Neural progenitor cell (in vitro differentiated cells): ENCODE measurements at regions not wholly inside any gene's neighbourhood (a gene's known extent, or its start where the extent isn't known, plus 50 kb on each side); places are given as distances from the start of the nearest gene placed in this dataset.

Experiments
- DNase-seq: peaks from one replicate; pipeline ENCODE4 v3.0.0-alpha.2; 2016; ENCODE audit warnings: low spot score
- H2AFZ ChIP-seq: fragments of 200-600 bp; sonication (generic); replicated peaks from 2 replicates; pipeline ENCODE4 v1.6.1; 2016; ENCODE audit warnings: antibody characterized with exemption
- H3F3A ChIP-seq: fragments of 200-600 bp; sonication (generic); 2 replicates; pipeline ENCODE4 v1.6.1; 2016; ENCODE audit warnings: antibody characterized with exemption, low read depth
- H3K27ac ChIP-seq: fragments of 200-600 bp; sonication (generic); 2 replicates; pipeline ENCODE4 v1.5.1; 2016; ENCODE audit warnings: mild to moderate bottlenecking
- H3K27me3 ChIP-seq: fragments of 200-600 bp; sonication (generic); 2 replicates; pipeline ENCODE4 v1.6.1; 2016; ENCODE audit warnings: mild to moderate bottlenecking, moderate library complexity
- H3K36me3 ChIP-seq: fragments of 200-600 bp; sonication (generic); 2 replicates; pipeline ENCODE4 v1.5.1; 2016
- H3K4me1 ChIP-seq: fragments of 200-600 bp; sonication (generic); 2 replicates; pipeline ENCODE4 v1.6.1; 2016; ENCODE audit warnings: mixed run types
- H3K4me2 ChIP-seq: fragments of 200-600 bp; sonication (generic); 2 replicates; pipeline ENCODE4 v1.6.1; 2016
- H3K4me3 ChIP-seq: fragments of 200-600 bp; sonication (generic); 2 replicates; pipeline ENCODE4 v1.5.1; 2016
- H3K79me2 ChIP-seq: fragments of 200-600 bp; sonication (generic); 2 replicates; pipeline ENCODE4 v1.6.1; 2016; ENCODE audit warnings: low read depth
- H3K9ac ChIP-seq: fragments of 200-600 bp; sonication (generic); 2 replicates; pipeline ENCODE4 v1.6.1; 2016
- H3K9me3 ChIP-seq: fragments of 200-600 bp; sonication (generic); 2 replicates; pipeline ENCODE4 v1.5.1; 2016; ENCODE audit warnings: low read depth
- H4K20me1 ChIP-seq: fragments of 200-600 bp; sonication (generic); 2 replicates; pipeline ENCODE4 v1.6.1; 2016; ENCODE audit warnings: low read depth
- H3K27ac Mint-ChIP-seq: 3 replicates; pipeline ENCODE4 v1.8.0; 2021; ENCODE audit warnings: mixed read lengths
- H3K27me3 Mint-ChIP-seq: 2 replicates; pipeline ENCODE4 v1.8.0; 2022; ENCODE audit warnings: low read depth, mild to moderate bottlenecking, inconsistent platforms, moderate library complexity, mixed read lengths; ENCODE audit not compliant: insufficient read depth
- H3K36me3 Mint-ChIP-seq: 3 replicates; pipeline ENCODE4 v1.8.0; 2021; ENCODE audit warnings: mixed read lengths
- H3K4me1 Mint-ChIP-seq: 3 replicates; pipeline ENCODE4 v1.8.0; 2021; ENCODE audit warnings: mixed read lengths
- H3K4me3 Mint-ChIP-seq: 3 replicates; pipeline ENCODE4 v1.8.0; 2021; ENCODE audit warnings: mild to moderate bottlenecking, moderate library complexity, mixed read lengths
- H3K9me3 Mint-ChIP-seq: 3 replicates; pipeline ENCODE4 v1.8.0; 2020; ENCODE audit warnings: mixed read lengths
- EZH2 ChIP-seq: fragments of 200-600 bp; sonication (generic); IDR thresholded peaks from 2 replicates; pipeline ENCODE4 v1.6.1; 2017; ENCODE audit warnings: antibody characterized with exemption, mild to moderate bottlenecking, moderate library complexity
- EZH2phosphoT487 ChIP-seq: fragments of 200-600 bp; sonication (generic); IDR thresholded peaks from 2 replicates; pipeline ENCODE4 v1.6.1; 2017; ENCODE audit warnings: antibody characterized with exemption
- TF ChIP-seq, protein P1 (sequence below): fragments of 200-600 bp; sonication (generic); IDR thresholded peaks from 2 replicates; pipeline ENCODE4 v1.5.1; 2017; ENCODE audit warnings: antibody characterized with exemption, mild to moderate bottlenecking

DNA sequence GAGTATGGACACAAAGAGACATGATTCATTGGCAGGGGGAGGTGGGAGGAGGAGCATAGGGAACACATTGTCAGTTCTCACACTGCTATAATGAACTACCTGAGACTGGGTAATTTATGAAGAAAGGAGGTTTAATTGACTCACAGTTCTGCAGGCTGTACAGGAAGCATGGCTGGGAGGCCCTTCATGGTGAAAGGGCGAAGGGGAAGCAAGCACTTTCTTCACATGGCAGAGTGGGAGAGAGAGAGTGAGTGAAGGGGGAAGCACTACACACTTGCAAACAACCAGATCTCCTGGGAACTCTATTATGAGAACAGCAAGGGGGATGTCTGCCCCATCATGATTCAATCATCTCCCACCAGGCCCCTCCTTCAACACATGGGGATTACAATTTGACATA lies 391.8 kb downstream of the BMP4 start:
- Mint-ChIP-seq H3K4me1 (no peaks in the 10 kb centered on the region), H3K9me3 (peaks cover 13% of the 10 kb centered on the region), H3K27ac (no peak overlapping the region), H3K27me3 (peaks cover 2% of the 10 kb centered on the region), H3K36me3 (no peaks in the 10 kb centered on the region), H3K4me3 (no peak overlapping the region)
- Histone ChIP-seq H3K27me3 (no peaks in the 10 kb centered on the region), H3K36me3 (no peaks in the 10 kb centered on the region), H2AFZ (no peak overlapping the region), H3K27ac (no peak overlapping the region), H3F3A (no peaks in the 10 kb centered on the region), H3K4me3 (no peak overlapping the region), H3K9ac (no peak overlapping the region), H3K4me1 (no peaks in the 10 kb centered on the region), H3K4me2 (no peak overlapping the region), H3K79me2 (no peaks in the 10 kb centered on the region), H3K9me3 (no peaks in the 10 kb centered on the region), H4K20me1 (no peaks in the 10 kb centered on the region)
- DNase-seq = no peak
- no peak for TF ChIP-seq EZH2phosphoT487
- no peak for TF ChIP-seq EZH2
- TF ChIP-seq, protein P1, sequence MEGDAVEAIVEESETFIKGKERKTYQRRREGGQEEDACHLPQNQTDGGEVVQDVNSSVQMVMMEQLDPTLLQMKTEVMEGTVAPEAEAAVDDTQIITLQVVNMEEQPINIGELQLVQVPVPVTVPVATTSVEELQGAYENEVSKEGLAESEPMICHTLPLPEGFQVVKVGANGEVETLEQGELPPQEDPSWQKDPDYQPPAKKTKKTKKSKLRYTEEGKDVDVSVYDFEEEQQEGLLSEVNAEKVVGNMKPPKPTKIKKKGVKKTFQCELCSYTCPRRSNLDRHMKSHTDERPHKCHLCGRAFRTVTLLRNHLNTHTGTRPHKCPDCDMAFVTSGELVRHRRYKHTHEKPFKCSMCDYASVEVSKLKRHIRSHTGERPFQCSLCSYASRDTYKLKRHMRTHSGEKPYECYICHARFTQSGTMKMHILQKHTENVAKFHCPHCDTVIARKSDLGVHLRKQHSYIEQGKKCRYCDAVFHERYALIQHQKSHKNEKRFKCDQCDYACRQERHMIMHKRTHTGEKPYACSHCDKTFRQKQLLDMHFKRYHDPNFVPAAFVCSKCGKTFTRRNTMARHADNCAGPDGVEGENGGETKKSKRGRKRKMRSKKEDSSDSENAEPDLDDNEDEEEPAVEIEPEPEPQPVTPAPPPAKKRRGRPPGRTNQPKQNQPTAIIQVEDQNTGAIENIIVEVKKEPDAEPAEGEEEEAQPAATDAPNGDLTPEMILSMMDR = no peak

DNA sequence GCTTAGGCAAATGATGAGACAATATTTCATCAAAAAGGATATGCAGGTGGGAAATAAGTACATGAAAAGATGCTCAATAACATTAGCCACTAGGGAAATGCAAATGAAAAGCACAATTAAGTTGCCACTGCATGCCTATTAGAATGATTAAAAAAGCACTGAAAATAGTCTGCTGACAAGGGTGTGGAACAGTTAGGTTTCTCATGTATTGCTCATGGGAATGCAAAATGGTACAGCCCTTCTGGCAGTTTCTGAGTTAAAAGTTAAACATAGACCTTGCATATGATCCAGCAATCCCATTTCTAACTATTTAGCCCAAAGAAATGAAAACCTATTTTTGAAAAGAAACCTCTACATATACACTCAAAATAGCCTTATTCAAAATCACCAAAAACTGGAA lies 393.0 kb downstream of the BMP4 start:
- Mint-ChIP-seq H3K36me3 (no peaks in the 10 kb centered on the region), H3K27ac (no peak overlapping the region), H3K9me3 (peaks cover 13% of the 10 kb centered on the region), H3K4me1 (no peaks in the 10 kb centered on the region), H3K4me3 (no peak overlapping the region), H3K27me3 (peaks cover 2% of the 10 kb centered on the region)
- H3K4me1 ChIP-seq = no peaks in the 10 kb centered on the region
- no peaks in the 10 kb centered on the region for H3K9me3 ChIP-seq
- no peak overlapping the region for H3K4me3 ChIP-seq
- no peaks in the 10 kb centered on the region for H3K36me3 ChIP-seq
- H4K20me1 ChIP-seq = no peaks in the 10 kb centered on the region
- no peak overlapping the region for H3K27ac ChIP-seq
- TF ChIP-seq EZH2phosphoT487 (no peak), EZH2 (no peak)
- H2AFZ ChIP-seq = no peak overlapping the region
- no peaks in the 10 kb centered on the region for H3K27me3 ChIP-seq
- H3K4me2 ChIP-seq = no peak overlapping the region
- H3K79me2 ChIP-seq = no peaks in the 10 kb centered on the region
- no peak for DNase-seq
- no peak overlapping the region for H3K9ac ChIP-seq
- no peaks in the 10 kb centered on the region for H3F3A ChIP-seq

DNA sequence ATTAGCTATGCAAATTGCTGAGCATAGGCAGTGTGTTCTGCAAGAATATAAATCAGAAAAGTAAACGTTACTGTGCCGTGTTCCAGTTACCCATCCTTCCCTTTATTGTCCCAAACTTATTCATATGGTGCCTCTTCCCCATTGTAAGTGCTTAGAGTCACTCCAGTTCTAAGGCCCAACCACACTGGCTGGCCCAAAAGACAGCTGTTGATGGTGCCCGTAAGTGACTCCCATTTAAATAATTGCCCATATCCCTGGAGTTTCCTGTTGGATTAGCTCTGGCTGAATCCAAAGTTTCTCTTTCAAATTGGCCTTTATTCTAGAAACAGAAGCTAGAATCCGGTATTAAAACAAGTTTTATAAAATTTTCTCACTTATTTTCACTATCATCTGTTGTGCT lies 400.1 kb upstream of the DDHD1 start:
- H3K36me3 ChIP-seq = no peaks in the 10 kb centered on the region
- no peaks in the 10 kb centered on the region for H3K9me3 ChIP-seq
- peaks cover 12% of the 10 kb centered on the region for H3K9me3 Mint-ChIP-seq
- no peaks in the 10 kb centered on the region for H3K79me2 ChIP-seq
- no peak overlapping the region for H3K4me2 ChIP-seq
- peaks cover 3% of the 10 kb centered on the region for H3K27me3 Mint-ChIP-seq
- no peak overlapping the region for H3K27ac Mint-ChIP-seq
- H2AFZ ChIP-seq = no peak overlapping the region
- peaks cover 9% of the 10 kb centered on the region for H3K4me1 ChIP-seq
- H3K9ac ChIP-seq = no peak overlapping the region
- H3K36me3 Mint-ChIP-seq = peaks cover 2% of the 10 kb centered on the region
- TF ChIP-seq EZH2 (no peak), EZH2phosphoT487 (no peak)
- TF ChIP-seq, protein P1 = no peak
- no peaks in the 10 kb centered on the region for H3K27me3 ChIP-seq
- DNase-seq = no peak
- no peak overlapping the region for H3K4me3 Mint-ChIP-seq
- no peaks in the 10 kb centered on the region for H4K20me1 ChIP-seq
- peaks cover 19% of the 10 kb centered on the region for H3K4me1 Mint-ChIP-seq
- no peak overlapping the region for H3K27ac ChIP-seq
- no peak overlapping the region for H3K4me3 ChIP-seq
- H3F3A ChIP-seq = no peaks in the 10 kb centered on the region

DNA sequence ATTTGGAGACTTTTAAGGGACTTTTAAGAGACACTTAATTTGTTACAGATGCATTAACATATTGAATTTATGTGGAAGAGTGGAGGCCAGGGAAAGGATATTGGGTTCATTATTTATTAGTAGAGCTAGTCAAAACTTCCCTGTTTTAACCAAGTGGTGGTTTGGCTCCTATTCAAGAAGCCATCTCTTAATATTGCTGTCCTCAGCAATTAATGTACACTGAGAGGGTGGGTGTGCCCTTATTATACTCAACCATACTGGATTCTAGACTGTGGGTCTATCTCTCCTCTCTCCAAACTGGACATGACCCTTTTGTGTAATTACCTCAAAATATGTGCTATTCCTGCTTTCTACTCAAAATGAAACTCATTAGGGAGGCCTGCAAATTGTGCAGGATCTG lies 398.7 kb upstream of the DDHD1 start:
- H3F3A ChIP-seq = no peaks in the 10 kb centered on the region
- no peak for DNase-seq
- Mint-ChIP-seq H3K9me3 (peaks cover 12% of the 10 kb centered on the region), H3K36me3 (peaks cover 2% of the 10 kb centered on the region), H3K27ac (no peak overlapping the region), H3K27me3 (peaks cover 3% of the 10 kb centered on the region), H3K4me3 (no peak overlapping the region), H3K4me1 (peaks cover 17% of the 10 kb centered on the region)
- H4K20me1 ChIP-seq = no peaks in the 10 kb centered on the region
- H3K27ac ChIP-seq = no peak overlapping the region
- H3K9ac ChIP-seq = no peak overlapping the region
- H3K9me3 ChIP-seq = no peaks in the 10 kb centered on the region
- H3K36me3 ChIP-seq = no peaks in the 10 kb centered on the region
- no peaks in the 10 kb centered on the region for H3K79me2 ChIP-seq
- TF ChIP-seq, protein P1 = no peak
- no peak for TF ChIP-seq EZH2
- no peak for TF ChIP-seq EZH2phosphoT487
- no peak overlapping the region for H3K4me3 ChIP-seq
- H3K4me2 ChIP-seq = no peak overlapping the region
- H2AFZ ChIP-seq = no peak overlapping the region
- H3K27me3 ChIP-seq = no peaks in the 10 kb centered on the region
- peaks cover 9% of the 10 kb centered on the region for H3K4me1 ChIP-seq
